Right hindlimb (tissue), 1 donor: ENCODE measurements at regions not wholly inside any gene's neighbourhood (a gene's known extent, or its start where the extent isn't known, plus 50 kb on each side); places are given as distances from the start of the nearest gene placed in this dataset.
A peak's percentile ranks its signal among the peaks of the same experiment; 100 is the strongest.

Source experiments
- DNase-seq: peaks from one replicate; pipeline ENCODE4 v3.0.0-alpha.2; 2018

DNA sequence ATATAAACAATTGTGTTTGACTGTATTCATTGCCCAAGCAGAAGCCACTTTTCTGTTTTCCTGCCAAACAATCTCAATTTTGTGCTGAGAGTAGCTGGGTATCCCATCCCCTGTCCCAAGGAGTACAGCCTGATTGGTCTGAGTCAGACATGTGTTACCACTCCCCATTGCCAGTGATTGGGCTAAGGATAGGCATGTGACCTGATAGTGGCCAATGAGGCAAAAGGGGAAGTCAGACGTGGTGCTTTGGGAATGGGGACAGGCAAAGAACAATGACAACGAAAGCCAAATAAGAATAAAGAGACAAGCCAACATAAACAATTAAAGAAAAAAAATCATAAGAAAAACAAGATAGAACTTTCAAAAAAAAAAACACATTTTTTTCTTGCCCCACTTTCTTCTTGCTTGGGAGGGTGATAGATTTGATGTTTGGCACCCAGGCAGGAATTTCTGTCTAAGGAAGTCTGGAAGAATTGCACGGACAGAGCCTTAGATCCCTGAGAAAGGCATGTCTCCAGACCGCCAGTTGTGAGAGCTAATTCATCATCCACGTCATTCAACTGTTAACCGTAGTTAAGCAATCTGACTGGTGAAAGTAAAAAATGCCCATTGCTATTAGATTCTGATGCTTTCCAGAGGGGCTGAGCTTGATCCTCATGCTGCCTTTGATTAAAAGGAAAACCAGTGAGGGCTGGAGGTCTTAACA, 626.6 kb upstream of the TMEM132C start:
- DNase-seq: no peak

DNA sequence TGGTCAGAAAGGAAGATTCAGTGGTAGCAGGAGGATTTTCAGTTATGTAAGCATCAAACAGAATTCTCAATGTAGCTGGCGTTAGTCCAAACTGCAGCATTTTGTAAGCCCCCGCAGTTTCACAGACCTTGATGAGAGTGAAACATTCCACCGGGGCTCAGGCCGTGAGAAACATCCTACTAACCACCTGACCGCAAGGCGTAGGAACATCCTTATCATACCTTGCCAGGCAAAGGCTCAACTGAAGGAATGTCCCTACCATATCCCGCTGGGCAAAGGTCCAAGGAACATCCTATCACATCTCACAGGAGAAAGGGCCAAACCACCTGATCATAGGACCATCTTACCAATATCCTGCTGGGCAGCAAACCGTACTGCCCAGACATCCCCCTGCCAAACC, 624.8 kb upstream of the TMEM132C start:
- no peak for DNase-seq

DNA sequence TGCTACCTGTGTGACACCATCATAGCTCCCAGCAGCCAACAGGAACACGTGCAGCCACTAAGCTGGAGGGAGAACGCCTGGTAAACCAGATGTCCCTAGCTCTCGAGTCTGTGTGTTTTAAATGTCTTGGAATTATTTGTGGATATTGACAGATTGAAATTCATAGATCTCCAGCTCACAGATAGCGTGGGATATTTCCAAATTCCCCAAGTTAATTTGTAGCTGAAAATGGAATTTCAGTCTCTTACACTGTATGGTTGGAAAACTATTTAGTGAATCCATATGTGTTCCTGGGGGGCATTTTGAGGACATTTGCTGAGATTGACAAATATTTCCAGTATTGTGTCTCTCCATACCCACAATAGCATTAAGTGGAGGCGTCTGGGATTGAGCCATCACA, 618.6 kb upstream of the TMEM132C start:
- DNase-seq: no peak

DNA sequence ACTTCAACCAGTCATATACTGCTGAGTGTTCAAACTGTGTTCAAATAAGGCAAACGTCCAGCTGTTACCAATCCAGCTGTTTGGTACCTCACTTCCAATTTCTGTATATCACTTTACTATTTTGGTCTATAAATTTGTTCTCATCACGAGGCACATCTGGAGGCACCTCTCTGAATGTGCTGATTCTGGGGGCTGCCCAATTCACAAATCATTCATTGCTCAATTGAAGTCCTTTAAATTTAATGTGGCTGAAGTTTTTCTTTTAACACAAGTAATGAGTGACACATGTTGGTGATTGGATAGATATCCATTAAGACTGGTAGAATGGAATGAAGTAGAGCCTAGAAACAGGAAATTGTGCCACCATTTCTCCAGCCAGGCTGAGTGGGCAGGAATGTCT, 617.0 kb upstream of the TMEM132C start:
- no peak for DNase-seq

DNA sequence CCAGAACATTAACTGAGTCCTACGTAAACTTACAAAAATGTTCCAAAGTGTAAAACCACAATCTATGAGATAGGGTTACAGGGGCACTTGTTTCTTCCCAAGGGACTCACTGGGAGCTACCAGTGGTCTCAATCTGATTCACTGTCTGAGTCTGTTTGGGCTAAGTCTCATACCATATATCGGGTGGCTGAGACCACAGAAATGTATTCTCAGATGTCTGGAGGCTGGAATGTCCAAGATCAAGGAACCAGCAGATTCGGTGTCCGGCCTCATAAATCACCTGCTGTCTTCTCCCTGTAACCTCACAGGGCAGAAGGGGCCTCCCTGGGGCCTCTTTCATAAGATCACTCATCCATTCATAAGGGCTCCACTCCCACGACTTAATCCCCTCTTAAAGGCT, 616.3 kb upstream of the TMEM132C start:
- no peak for DNase-seq

DNA sequence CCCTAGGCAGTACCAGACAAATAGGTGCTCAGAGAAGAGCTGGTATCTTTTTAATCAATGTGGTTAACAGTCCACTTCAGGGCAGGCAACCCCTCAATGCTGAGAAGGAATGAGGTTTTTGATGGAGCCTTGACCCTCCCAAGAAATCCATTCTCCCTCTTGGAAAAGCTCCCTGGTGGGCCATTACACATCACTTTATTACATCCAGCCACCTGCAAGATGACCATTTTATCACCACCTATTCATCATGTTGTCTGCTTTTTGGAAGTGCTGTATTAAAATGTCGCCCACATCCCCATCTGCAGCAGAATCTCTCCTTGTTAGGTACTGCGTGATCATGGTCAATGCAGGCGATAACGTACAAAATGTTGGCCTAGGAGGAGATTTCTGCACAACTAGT, 614.7 kb upstream of the TMEM132C start:
- DNase-seq: no peak

DNA sequence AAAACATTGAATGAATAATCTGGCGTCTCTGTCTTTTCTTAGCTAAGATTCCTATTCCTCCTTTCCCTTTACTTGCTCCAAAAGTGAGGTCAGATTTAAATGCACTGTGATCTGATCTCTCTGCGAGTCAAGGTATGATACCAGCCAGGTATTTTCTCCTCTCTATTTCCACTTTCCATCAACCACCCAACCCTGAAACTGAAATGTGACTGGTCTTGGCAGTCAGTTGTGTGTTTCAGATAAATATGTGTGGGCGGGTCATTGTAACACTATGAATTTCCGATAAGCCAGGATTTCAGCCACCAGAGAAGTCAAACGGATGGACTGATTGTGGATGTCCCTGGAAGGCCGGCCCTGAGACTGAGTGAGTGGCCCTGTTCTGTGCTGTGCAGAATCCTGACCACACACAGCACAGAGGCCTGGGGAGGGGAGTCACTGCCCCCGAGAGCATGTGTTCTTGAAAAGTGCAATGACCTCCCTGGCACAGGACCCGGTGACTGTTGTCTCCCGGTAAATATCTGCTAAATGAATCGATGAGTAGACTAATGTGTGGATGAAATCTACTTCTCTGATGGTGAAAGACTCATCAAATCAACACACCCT, 612.5 kb upstream of the TMEM132C start:
- no peak for DNase-seq

DNA sequence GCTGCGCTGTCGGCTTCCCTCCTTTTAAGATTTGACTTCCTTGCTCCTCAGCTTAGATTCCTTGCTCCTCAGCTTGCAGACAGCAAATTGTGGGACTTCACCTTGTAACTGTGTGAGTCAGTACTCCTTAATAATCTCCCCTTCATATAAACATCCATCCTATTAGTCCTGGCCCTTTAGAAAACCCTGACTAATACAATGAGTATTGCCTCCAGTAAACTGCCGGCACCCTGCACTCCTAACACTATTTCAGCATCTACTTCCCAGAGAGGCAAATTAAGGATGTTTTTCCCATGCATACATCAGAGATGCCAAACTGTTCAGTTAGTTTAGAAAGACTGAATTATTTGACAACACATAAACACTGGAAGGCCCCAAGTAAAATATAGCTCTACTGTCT, 611.3 kb upstream of the TMEM132C start:
- DNase-seq: no peak

DNA sequence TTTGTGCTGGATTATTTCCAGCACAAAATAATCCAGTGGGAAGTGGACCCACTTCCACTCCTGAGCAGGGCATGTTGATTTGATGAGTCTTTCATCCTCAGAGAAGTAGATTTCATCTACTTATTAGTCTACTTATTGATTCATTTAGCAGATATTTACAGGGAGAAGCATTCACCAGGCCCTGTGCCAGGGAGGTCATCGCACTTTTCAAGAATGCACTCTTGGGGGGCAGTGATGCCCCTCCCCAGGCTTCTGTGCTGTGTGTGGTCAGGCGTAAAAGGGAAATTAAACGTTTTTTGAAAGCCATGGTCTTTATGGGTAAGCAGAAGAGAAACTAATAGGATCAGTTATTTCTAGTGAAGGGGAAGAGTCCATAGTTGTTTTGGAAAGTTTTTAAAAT, 610.7 kb upstream of the TMEM132C start:
- DNase-seq: no peak

DNA sequence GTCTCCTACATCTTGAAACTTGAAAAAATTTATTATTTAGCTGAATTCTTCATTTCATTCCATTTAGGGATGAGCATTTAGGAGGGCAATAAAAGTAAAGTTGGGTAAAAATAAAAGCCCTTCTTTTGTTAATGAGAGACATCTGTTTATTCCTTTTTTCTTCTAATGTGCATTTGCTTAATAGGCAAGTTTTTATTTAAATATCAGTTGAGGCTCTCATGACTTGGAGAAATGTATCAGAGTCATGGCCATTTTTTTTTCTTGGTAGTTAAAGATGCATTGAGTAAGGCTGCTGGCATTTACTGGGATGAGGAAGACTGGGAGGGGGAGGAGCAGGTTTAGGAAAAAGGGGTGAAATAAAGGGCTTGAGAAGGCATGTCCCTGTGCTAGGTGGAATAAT, 609.9 kb upstream of the TMEM132C start:
- DNase-seq: no peak

DNA sequence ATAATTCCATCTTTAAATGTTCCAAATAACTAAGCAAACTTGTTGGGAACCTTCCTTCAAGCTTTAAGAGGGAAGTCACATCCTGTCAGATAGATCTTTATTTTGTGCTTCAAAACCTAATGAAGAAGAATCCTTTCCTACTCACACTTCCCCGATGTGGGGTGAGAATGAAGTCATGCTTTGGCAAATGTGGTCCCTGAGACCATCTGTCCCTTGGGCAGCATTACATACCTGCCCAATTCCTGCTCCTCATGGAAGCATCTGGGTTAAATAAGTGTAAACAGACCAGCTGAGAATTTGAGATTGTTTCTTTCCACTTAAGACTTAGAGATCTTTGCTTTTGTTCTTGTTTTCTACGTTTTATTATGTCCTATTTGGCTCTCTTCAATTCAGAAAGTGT, 606.0 kb upstream of the TMEM132C start:
- no peak for DNase-seq

DNA sequence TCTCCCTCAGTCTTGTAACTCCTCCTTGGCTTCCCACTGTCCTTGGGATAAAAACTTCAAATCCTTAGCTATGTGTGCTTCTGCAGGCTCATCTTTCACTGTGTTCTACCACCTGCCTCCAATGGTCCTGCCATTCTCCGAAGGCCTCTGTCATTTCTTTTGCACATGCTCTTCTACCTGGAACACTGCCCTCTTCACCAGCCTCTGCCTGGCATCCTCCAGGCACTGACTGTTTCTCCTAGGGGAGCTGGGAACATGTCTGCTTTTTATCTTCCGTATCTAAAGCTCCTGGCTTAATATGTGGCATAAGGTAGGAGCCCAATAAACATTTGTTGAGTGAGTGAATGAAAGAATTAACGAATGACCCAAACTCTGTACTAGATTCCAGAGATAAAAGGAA, 603.3 kb upstream of the TMEM132C start:
- DNase-seq: no peak

DNA sequence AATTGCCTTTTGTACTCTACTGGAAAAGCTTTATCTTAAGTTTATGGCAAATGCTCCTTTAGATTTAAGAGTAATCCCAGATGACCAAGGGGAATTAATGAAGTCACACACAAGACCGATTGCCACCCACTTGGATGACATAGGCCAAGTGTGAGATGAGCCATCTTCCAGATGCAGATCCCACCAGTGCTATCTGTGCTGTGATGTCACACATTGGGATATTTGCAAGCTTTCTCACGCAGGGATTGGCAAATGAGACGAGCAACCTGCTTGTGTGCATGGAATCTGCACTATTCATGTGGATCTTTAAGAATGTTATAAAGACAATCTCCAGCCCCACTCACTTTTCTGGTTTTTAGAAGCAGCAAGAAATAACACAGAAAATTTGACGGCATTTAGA, 602.1 kb upstream of the TMEM132C start:
- no peak for DNase-seq

DNA sequence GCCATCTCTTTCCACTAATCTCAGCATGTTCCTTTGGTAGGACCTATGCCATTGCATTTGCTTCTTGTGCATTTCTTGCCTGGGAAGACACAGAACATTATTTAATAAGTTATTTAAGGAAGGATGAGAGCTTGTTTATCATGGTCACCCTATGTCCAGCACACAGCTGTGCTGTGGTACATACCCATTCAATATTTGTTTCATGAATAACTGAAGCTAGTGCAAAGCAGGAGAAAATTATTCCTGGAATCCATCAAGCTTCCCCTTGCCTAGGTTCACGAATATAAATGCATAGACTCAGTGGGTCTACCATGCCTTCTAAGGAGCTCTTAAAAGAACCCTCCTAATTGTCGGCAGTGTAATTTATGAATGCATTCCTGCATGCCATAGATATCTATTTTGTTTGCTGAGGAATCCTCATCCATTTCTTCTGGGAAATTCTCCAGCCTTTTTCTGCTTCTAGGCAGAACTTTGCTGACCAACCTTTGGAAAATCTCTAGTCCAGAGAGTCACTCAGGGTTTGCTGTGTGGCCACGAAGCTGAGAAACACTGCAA, 599.8 kb upstream of the TMEM132C start:
- no peak for DNase-seq

DNA sequence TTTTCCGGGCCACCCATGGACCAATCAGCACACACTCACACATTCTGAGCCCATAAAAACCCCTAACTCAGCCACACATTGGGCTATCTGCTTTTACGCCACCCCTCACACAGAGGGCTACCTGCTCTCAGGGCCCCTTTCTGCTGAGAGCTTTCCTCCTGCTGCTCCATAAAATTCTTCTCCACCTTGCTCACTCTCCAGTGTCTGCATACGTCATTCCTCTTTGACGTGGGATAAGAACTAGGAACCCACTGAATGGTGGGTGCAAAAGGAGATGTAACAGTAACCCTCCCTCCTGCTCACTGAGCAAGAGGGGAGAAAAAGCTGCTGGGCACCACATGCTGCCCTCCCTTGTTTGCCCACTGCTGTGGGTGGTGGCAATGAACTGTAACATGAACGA, 596.7 kb upstream of the TMEM132C start:
- DNase-seq: no peak

DNA sequence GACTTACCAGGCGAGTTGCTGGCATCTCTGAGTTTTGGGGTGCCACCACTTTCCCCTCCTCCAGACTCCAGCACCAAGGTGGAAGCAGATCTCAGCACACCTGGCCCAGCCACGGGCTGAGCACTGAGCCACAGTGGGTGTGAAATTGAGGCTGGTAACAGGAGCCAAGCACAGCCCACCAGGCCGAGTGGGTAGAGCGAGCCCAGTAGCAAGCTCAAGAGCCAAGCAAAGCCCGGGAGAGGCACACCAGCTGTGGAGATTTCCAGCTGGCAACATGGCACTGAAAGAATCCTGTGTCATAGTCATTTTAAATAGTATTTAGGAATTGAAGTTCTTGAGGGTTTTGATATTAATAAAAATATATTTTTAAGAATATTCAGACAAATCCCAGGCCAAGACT, 596.2 kb upstream of the TMEM132C start:
- no peak for DNase-seq

DNA sequence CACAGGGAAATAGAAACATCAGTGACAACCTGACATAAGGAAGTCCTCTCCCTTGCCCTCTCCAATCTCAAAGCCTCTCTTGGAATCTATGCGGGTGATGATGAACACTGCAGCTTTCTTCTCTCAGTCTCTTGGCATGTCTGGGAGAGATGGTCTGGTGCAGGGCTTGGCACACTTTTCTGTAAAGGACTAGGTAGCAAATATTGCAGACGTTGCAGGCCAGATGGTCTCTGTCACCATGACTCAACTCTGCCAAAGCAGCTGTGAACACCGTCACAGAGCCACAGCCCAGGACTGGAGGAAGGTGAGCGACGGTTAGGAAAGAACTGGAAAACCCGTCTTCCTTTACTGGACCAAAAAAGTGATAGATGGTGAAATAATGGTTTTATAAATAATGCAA, 591.0 kb upstream of the TMEM132C start:
- no peak for DNase-seq

DNA sequence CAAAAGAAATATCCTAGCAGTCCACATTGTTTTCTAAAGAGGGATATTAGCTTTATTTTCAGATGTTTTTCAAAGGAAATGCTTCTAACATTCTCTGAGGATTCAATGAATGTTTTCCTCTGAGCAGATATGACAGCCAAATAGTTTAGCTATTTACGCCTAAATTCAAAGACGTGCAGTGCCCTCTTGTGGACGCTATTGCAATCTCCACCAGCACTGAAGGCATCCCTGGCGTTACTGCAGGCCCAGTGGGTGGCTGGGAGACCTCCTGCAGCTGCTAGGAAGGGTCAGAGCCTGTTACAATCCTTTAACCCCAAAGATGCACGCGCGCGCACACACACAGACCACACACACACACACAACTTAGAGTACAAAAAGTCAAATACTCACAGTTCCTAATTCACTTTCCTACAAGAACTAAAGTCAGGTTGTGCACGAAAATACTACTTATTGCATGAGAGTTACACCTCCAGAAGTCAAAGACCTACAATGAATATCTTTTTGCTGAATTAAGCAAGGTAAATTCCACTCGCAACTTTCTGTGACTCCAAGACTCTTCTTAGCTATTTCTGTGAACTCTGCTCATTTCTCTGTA, 589.3 kb upstream of the TMEM132C start:
- DNase-seq: peak; percentile 82

DNA sequence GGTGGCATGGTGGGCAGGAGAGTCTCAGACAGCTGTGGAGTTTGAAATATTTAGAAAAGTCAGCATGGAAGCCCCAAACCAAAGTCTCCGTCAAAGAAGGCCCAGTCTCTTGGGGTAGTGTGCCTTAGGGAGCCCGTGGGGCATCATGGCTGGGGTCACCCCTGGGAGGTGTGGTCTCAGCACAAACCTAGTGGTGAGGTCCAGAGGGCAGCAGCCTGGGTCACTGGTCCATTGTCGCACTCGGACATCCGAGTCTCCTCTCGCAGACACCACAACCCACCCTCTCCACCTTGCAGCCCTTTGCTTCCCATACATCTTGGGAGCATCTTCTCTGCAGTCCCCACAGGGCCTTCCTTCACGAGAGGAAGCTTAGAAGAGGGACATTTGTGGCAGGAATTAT, 588.0 kb upstream of the TMEM132C start:
- no peak for DNase-seq

DNA sequence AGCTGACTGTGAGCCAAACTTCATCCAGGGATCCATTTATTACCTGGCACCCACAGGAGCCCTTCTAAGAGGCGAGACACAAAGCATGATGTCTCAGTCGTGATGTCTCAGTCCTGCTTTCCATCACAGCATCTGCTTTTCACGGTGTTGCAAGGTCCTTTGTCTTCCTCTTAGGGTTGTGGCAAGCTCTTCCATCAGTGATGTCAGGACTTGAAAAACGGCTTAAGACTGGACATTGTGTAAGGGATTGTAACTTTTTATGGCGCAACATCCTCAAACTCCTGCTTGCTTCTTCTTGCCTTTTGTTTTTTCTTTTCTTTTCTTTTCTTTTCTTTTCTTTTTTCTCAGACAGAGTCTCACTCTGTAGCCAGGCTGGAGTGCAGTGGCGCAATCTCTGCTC, 586.5 kb upstream of the TMEM132C start:
- no peak for DNase-seq

DNA sequence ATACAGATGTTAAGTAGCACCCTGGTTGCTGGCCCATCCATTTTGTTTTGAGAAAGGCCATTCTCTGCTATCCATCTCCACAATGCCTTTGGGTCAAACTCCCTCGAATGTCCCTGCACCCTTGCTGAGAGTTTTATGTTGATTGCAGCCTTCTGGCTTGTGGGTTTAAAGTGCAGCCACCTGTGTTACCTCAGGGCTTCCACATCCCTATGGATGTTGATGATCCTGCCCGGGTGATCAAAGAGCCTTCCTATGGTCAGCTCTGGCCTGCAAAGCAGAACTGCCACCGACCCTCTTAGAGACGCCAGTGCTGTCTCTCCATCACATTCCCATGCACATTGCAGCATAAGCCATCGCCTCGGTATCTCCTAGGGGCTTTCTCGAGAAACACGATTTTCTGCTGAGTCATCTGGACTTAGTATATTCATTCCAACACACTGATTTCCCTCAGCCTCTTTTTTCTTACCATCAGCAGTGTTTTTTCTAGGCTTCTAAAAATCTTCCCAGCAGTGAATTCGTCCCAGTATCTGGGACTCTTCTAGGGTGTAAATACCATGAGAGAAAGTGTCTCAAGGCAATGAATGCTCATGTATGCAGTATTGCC, 585.7 kb upstream of the TMEM132C start:
- DNase-seq: no peak

DNA sequence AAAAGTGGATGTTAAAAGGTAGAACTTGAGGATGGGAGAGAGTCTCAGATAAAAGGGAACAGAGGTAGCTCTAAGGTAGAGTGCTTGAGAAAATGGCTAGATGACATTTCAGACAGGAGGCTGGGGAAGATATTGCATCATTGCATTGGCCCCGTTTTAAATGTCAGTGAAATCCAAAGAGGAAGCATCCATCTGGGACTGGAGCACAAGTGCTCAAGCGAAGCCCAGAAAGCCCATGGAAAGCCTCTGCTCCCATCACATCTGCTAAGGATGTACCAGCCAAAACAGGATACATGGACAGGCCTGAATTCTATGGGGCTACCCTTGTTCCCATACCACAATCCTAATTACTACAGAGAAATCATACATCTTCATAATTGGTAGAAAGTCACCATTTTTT, 581.5 kb upstream of the TMEM132C start:
- DNase-seq: no peak

DNA sequence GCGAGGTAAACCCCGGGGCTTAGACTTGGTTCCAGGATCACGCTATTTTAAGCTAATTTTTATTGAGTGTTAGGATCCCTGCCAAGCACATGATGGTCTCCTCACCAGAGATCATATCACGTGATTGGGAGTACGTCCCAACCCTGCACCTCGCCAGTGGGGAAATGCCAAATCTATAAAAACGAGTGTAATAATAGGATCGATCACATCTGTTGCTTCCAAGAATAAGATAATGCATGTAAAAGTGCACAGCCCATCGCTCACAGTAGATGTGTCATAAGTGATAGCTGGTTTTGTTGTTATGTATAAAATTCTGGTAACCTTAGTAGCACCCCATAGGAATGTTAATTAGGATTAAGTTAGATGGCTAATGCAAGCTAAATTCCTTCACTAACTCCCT, 581.0 kb upstream of the TMEM132C start:
- DNase-seq: peak; percentile 32

DNA sequence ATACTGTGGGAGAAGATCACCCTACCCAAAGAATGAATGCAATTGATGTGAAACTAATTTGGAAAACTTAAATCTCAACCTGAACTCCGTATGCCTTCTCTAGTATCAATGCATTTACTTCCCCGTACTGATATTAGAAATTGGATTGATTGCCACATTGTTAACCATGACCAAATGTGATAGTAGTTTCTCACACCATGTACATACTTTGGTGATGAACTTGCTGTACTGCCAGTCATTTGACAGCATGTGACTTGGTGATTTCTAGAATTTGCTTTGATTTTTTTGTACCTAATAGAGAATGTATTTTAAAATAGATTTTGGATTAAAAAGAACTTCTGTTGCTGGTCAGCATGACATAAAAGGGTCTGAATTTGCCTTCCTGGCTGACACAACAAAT, 579.8 kb upstream of the TMEM132C start:
- no peak for DNase-seq
